ENCODE measurements at regions not wholly inside any gene's neighbourhood (a gene's known extent, or its start where the extent isn't known, plus 50 kb on each side); places are given as distances from the start of the nearest gene placed in this dataset.

DNA sequence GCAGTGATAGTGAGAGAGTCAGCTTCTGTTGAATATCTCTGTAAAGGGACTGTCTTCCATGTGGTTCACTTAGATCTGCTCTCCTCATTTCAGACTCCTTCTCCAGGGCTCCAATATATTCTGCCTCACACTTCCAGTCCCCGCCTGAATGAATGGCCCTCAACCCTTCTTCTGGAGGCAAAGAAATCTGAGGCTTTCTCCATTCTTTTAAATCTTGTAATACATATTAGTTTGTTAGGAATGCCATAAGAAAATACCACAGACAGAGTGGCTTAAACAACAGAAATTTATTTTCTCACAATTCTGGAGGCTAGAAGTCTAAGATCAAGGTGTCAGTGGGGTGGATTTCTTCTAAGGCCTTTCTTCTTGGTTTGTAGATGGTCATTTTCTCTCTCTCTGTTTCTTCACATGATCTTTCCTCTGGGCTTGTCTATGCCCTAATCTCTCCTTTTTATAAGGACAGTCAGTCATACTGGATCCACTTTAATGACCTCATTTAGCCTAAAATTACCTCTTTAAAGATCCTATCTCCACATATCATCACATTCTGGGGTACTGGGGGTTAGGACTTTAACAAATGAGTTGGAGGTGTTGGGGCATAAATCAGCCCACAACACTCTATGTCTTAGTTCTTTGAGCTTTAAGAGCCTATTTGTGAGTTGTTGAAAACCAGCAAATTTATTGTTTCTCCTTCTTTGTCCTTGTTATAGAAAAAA, 128.5 kb upstream of the KCNK2 start:
- no peak for TF ChIP-seq EGR1 (IDR thresholded peaks at IDR 0.05)
- no peak for TF ChIP-seq CREB1 (IDR thresholded peaks at IDR 0.05; ENCODE audit: low read depth)

All from Ishikawa (cell line).